H9 (cell line): ENCODE measurements at regions not wholly inside any gene's neighbourhood (a gene's known extent, or its start where the extent isn't known, plus 50 kb on each side); places are given as distances from the start of the nearest gene placed in this dataset.
A peak's percentile ranks its signal among the peaks of the same experiment; 100 is the strongest.

Experiments
- DNase-seq: peaks from one replicate; pipeline ENCODE4 v3.0.0-alpha.2; 2017
- H2AFZ ChIP-seq: one replicate; pipeline ENCODE4 v1.6.1; 2013; ENCODE audit warnings: mild to moderate bottlenecking, low read length, control low read depth, moderate library complexity
- H2AK5ac ChIP-seq: 2 replicates; pipeline ENCODE4 v1.6.1; 2013; ENCODE audit warnings: low read length, control low read depth, mixed read lengths; ENCODE audit not compliant: insufficient read length
- H2BK120ac ChIP-seq: one replicate; pipeline ENCODE4 v1.6.1; 2013; ENCODE audit warnings: low read depth, mild to moderate bottlenecking, low read length, control low read depth, inconsistent platforms; ENCODE audit not compliant: poor library complexity, severe bottlenecking
- H2BK12ac ChIP-seq: 2 replicates; pipeline ENCODE4 v1.6.1; 2013; ENCODE audit warnings: low read length, control low read depth, mixed read lengths, low read depth; ENCODE audit not compliant: insufficient read length
- H2BK15ac ChIP-seq: 2 replicates; pipeline ENCODE4 v1.6.1; 2013; ENCODE audit warnings: low read depth, low read length, control low read depth
- H2BK20ac ChIP-seq: one replicate; pipeline ENCODE4 v1.6.1; 2013; ENCODE audit warnings: low read depth, mild to moderate bottlenecking, low read length, control low read depth, inconsistent platforms; ENCODE audit not compliant: poor library complexity, severe bottlenecking
- H2BK5ac ChIP-seq: 2 replicates; pipeline ENCODE4 v1.6.1; 2013; ENCODE audit warnings: low read length, control low read depth, mixed read lengths; ENCODE audit not compliant: insufficient read length
- H3K14ac ChIP-seq: 2 replicates; pipeline ENCODE4 v1.6.1; 2013; ENCODE audit warnings: low read length, control low read depth; ENCODE audit not compliant: insufficient read depth
- H3K18ac ChIP-seq: 2 replicates; pipeline ENCODE4 v1.6.1; 2013; ENCODE audit warnings: low read depth, mild to moderate bottlenecking, mixed read lengths, low read length, control low read depth; ENCODE audit not compliant: insufficient read length
- H3K23ac ChIP-seq: 2 replicates; pipeline ENCODE4 v1.6.1; 2013; ENCODE audit warnings: low read length, control low read depth, mixed read lengths, low read depth; ENCODE audit not compliant: insufficient read length
- H3K23me2 ChIP-seq: 2 replicates; pipeline ENCODE4 v1.6.1; 2013; ENCODE audit warnings: low read depth, mild to moderate bottlenecking, mixed read lengths, low read length, control low read depth; ENCODE audit not compliant: insufficient read length, poor library complexity, severe bottlenecking
- H3K27ac ChIP-seq: 2 replicates; pipeline ENCODE4 v1.5.1; 2013; ENCODE audit warnings: low read length, control low read depth, mixed read lengths, low read depth; ENCODE audit not compliant: insufficient read length
- H3K27me3 ChIP-seq: 2 replicates; pipeline ENCODE4 v1.6.1; 2013; ENCODE audit warnings: low read length, control low read depth, inconsistent platforms; ENCODE audit not compliant: insufficient read depth
- H3K4ac ChIP-seq: 2 replicates; pipeline ENCODE4 v1.6.1; 2013; ENCODE audit warnings: low read depth, mild to moderate bottlenecking, control low read depth, inconsistent platforms, low read length, moderate library complexity
- H3K4me1 ChIP-seq: 2 replicates; pipeline ENCODE4 v1.6.1; 2013; ENCODE audit warnings: low read length, control low read depth, inconsistent platforms; ENCODE audit not compliant: insufficient read depth
- H3K4me2 ChIP-seq: 2 replicates; pipeline ENCODE4 v1.6.1; 2013; ENCODE audit warnings: low read length, control low read depth, mixed read lengths; ENCODE audit not compliant: insufficient read length, insufficient read depth
- H3K56ac ChIP-seq: 2 replicates; pipeline ENCODE4 v1.6.1; 2013; ENCODE audit warnings: low read depth, mild to moderate bottlenecking, mixed read lengths, low read length, control low read depth; ENCODE audit not compliant: insufficient read length
- H3K79me1 ChIP-seq: 2 replicates; pipeline ENCODE4 v1.6.1; 2013; ENCODE audit warnings: low read depth, mild to moderate bottlenecking, moderate library complexity, low read length, control low read depth, inconsistent platforms; ENCODE audit not compliant: insufficient read depth, poor library complexity, severe bottlenecking
- H3K79me2 ChIP-seq: 2 replicates; pipeline ENCODE4 v1.6.1; 2013; ENCODE audit warnings: low read length, control low read depth, inconsistent platforms; ENCODE audit not compliant: insufficient read depth
- H3K9ac ChIP-seq: 2 replicates; pipeline ENCODE4 v1.6.1; 2013; ENCODE audit warnings: low read length, control low read depth, mixed read lengths; ENCODE audit not compliant: insufficient read length; ENCODE audit errors: extremely low read depth
- H3K9me3 ChIP-seq: one replicate; pipeline ENCODE4 v1.6.1; 2013; ENCODE audit warnings: low read depth, low read length, inconsistent platforms; ENCODE audit not compliant: control insufficient read depth
- H3T11ph ChIP-seq: one replicate; pipeline ENCODE4 v1.6.1; 2013; ENCODE audit warnings: mild to moderate bottlenecking, low read length, control low read depth, inconsistent platforms
- H4K20me1 ChIP-seq: one replicate; pipeline ENCODE4 v1.6.1; 2013; ENCODE audit not compliant: control insufficient read depth, insufficient read length, insufficient read depth
- H4K5ac ChIP-seq: 2 replicates; pipeline ENCODE4 v1.6.1; 2013; ENCODE audit warnings: low read depth, mild to moderate bottlenecking, mixed read lengths, low read length, control low read depth; ENCODE audit not compliant: insufficient read length
- H4K8ac ChIP-seq: replicated peaks from 2 replicates; pipeline ENCODE4 v1.6.1; 2013; ENCODE audit warnings: low read length, control low read depth, mixed read lengths, low read depth; ENCODE audit not compliant: insufficient read length
- H4K91ac ChIP-seq: 2 replicates; pipeline ENCODE4 v1.6.1; 2013; ENCODE audit warnings: low read depth, mild to moderate bottlenecking, moderate library complexity, mixed read lengths, low read length, control low read depth; ENCODE audit not compliant: insufficient read length
- H3K27ac Mint-ChIP-seq, 3 experiments: 2 replicates in 2 of 3; 3 replicates in 1 of 3; pipeline ENCODE4 v1.8.0; 2020 to 2021; ENCODE audit warnings: mixed read lengths in 3 of 3, mild to moderate bottlenecking in 1 of 3, moderate library complexity in 1 of 3
- H3K27me3 Mint-ChIP-seq: 2 replicates; pipeline ENCODE4 v1.8.0; 2021; ENCODE audit warnings: low read depth, mild to moderate bottlenecking, moderate library complexity, mixed read lengths
- H3K36me3 Mint-ChIP-seq, 3 experiments: 2 replicates in 2 of 3; 3 replicates in 1 of 3; pipeline ENCODE4 v1.8.0; 2020 to 2021; ENCODE audit warnings: low read depth in 3 of 3, mixed read lengths in 3 of 3; ENCODE audit not compliant: insufficient read depth in 1 of 3
- H3K4me1 Mint-ChIP-seq, 2 experiments: 2 replicates each; pipeline ENCODE4 v1.8.0; 2020; ENCODE audit warnings: mixed read lengths in 2 of 2
- H3K4me3 Mint-ChIP-seq, 2 experiments: 2 replicates in 1 of 2; 3 replicates in 1 of 2; pipeline ENCODE4 v1.8.0; 2020 to 2021; ENCODE audit warnings: mild to moderate bottlenecking in 2 of 2, mixed read lengths in 2 of 2, moderate library complexity in 1 of 2
- H3K9me3 Mint-ChIP-seq, 2 experiments: 2 replicates in 1 of 2; 3 replicates in 1 of 2; pipeline ENCODE4 v1.8.0; 2020; ENCODE audit warnings: mild to moderate bottlenecking in 2 of 2, mixed read lengths in 2 of 2, moderate library complexity in 1 of 2
- CTCF ChIP-seq: fragments of 200-600 bp; sonication (generic); conservative IDR thresholded peaks from 3 replicates; pipeline ENCODE4 v1.8.0; 2021; ENCODE audit warnings: antibody characterized with exemption, mild to moderate bottlenecking
- WGBS: extraction: QIAGEN DNeasy Blood & Tissue Kit; methylation state at CpG from one replicate; pipeline ENCODE4 v1.1.7; 2013; ENCODE audit warnings: missing lambda C conversion rate, low lambda C conversion rate, mixed read lengths; ENCODE audit not compliant: insufficient read length; ENCODE audit errors: extremely low coverage; 5-methylcytosine and 5-hydroxymethylcytosine counted together

GRCh38 chr11:112507281-112507680 is 246.6 kb upstream of the PLET1 start:
- 0 out of 7 replicates have a peak overlapping the region, but pooled peaks of 1 of the 3 experiments have one; percentile 44 for H3K27ac Mint-ChIP-seq
- H4K91ac ChIP-seq = no peak overlapping the region
- H4K5ac ChIP-seq = no peak overlapping the region
- no CpG with 5 or more reads among the region's 2 CpGs for WGBS
- H3K79me2 ChIP-seq = no peaks in the 10 kb centered on the region
- no peak overlapping the region for H4K8ac ChIP-seq
- H3K79me1 ChIP-seq = no peaks in the 10 kb centered on the region
- H2BK12ac ChIP-seq = no peak overlapping the region
- H2BK5ac ChIP-seq = no peak overlapping the region
- no peaks in the 10 kb centered on the region for H3K27me3 ChIP-seq
- no peaks in the 10 kb centered on the region for H3K27me3 Mint-ChIP-seq
- no peaks in the 10 kb centered on the region for H3K9me3 Mint-ChIP-seq
- no peaks in the 10 kb centered on the region for H3K4me1 ChIP-seq
- no peak overlapping the region for H3K4me2 ChIP-seq
- H3K14ac ChIP-seq = no peak overlapping the region
- H2AFZ ChIP-seq = no peak overlapping the region
- H3K4me1 Mint-ChIP-seq = peaks cover 0 to 4% of the 10 kb centered on the region in 2 experiments; a peak in 2 of 4 replicates
- no peak overlapping the region for H3K9ac ChIP-seq
- no peaks in the 10 kb centered on the region for H4K20me1 ChIP-seq
- no peak overlapping the region for H2BK20ac ChIP-seq
- no peak overlapping the region for H3T11ph ChIP-seq
- H2AK5ac ChIP-seq = no peak overlapping the region
- H2BK15ac ChIP-seq = no peak overlapping the region
- no peak overlapping the region for H3K27ac ChIP-seq
- H3K23ac ChIP-seq = no peak overlapping the region
- no peaks in the 10 kb centered on the region for H3K23me2 ChIP-seq
- H3K4me3 Mint-ChIP-seq = no peak overlapping the region
- no peak overlapping the region for H3K56ac ChIP-seq
- H3K4ac ChIP-seq = no peak overlapping the region
- H3K36me3 Mint-ChIP-seq = no peaks in the 10 kb centered on the region
- H2BK120ac ChIP-seq = no peak overlapping the region
- DNase-seq = no peak
- TF ChIP-seq CTCF = no peak
- no peaks in the 10 kb centered on the region for H3K9me3 ChIP-seq
- no peak overlapping the region for H3K18ac ChIP-seq
